Keratinocyte (primary cell): ENCODE measurements at regions not wholly inside any gene's neighbourhood (a gene's known extent, or its start where the extent isn't known, plus 50 kb on each side); places are given as distances from the start of the nearest gene placed in this dataset.

Source experiments
- DNase-seq: peaks from one replicate; pipeline ENCODE4 v3.0.0-alpha.2; 2011; ENCODE audit warnings: low read depth, missing footprints, low spot score
- FAIRE-seq: peaks from 2 replicates; lab custom pipeline; 2011; peaks lifted over from hg19 to GRCh38; lab: Jason Lieb, UNC
- H2AFZ ChIP-seq: 2 replicates; pipeline ENCODE4 v1.6.0; 2012; ENCODE audit warnings: low read length, control low read depth, inconsistent platforms; ENCODE audit not compliant: control insufficient read depth
- H3K27ac ChIP-seq: 2 replicates; pipeline ENCODE4 v1.5.1; 2011; ENCODE audit warnings: low read length; ENCODE audit not compliant: control insufficient read depth, insufficient read depth
- H3K27me3 ChIP-seq: 3 replicates; pipeline ENCODE4 v1.6.0; 2011; ENCODE audit warnings: low read length; ENCODE audit not compliant: control insufficient read depth, insufficient read depth; ENCODE audit errors: extremely low read depth
- H3K36me3 ChIP-seq, 2 experiments: 2 replicates in 1 of 2; 3 replicates in 1 of 2; pipeline ENCODE4 v1.5.1; 2011; ENCODE audit warnings: low read length in 2 of 2, mild to moderate bottlenecking in 1 of 2; ENCODE audit not compliant: control insufficient read depth in 2 of 2, insufficient read depth in 2 of 2; ENCODE audit errors: extremely low read depth in 1 of 2
- H3K4me1 ChIP-seq: 3 replicates; pipeline ENCODE4 v1.5.1; 2011; ENCODE audit warnings: low read length; ENCODE audit not compliant: control insufficient read depth, insufficient read depth; ENCODE audit errors: extremely low read depth
- H3K4me2 ChIP-seq: 3 replicates; pipeline ENCODE4 v1.6.0; 2011; ENCODE audit warnings: low read depth, low read length; ENCODE audit not compliant: control insufficient read depth, insufficient read depth; ENCODE audit errors: extremely low read depth
- H3K4me3 ChIP-seq, 3 experiments: fragments of 200-600 bp in 1 of 3; sonication (generic) in 1 of 3; 2 replicates in 2 of 3; 3 replicates in 1 of 3; pipeline ENCODE4 v1.5.1; 2011 to 2016; ENCODE audit warnings: low read length in 3 of 3, mild to moderate bottlenecking in 3 of 3, control low read depth in 2 of 3, inconsistent platforms in 1 of 3, low read depth in 1 of 3, mixed read lengths in 1 of 3, mixed run types in 1 of 3, moderate library complexity in 1 of 3; ENCODE audit not compliant: control insufficient read depth in 2 of 3, insufficient read depth in 2 of 3; ENCODE audit errors: extremely low read depth in 1 of 3
- H3K79me2 ChIP-seq: 2 replicates; pipeline ENCODE4 v1.6.0; 2012; ENCODE audit warnings: low read length; ENCODE audit not compliant: control insufficient read depth, insufficient read depth
- H3K9ac ChIP-seq: 3 replicates; pipeline ENCODE4 v1.6.0; 2011; ENCODE audit warnings: low read length; ENCODE audit not compliant: control insufficient read depth, insufficient read depth; ENCODE audit errors: extremely low read depth
- H3K9me1 ChIP-seq: 3 replicates; pipeline ENCODE4 v1.6.0; 2011; ENCODE audit warnings: low read length; ENCODE audit not compliant: control insufficient read depth, insufficient read depth; ENCODE audit errors: extremely low read depth
- H3K9me3 ChIP-seq: 2 replicates; pipeline ENCODE4 v1.5.1; 2012; ENCODE audit warnings: low read depth, low read length; ENCODE audit not compliant: control insufficient read depth
- H4K20me1 ChIP-seq: 3 replicates; pipeline ENCODE4 v1.6.0; 2011; ENCODE audit warnings: low read length; ENCODE audit not compliant: control insufficient read depth, insufficient read depth; ENCODE audit errors: extremely low read depth
- EZH2 ChIP-seq: IDR thresholded peaks from one replicate; pipeline ENCODE4 v1.6.1; 2012; ENCODE audit warnings: inconsistent platforms, mild to moderate bottlenecking, low read length, moderate library complexity
- dilution Hi-C: fragments of 300-500 bp; cut with MboI; formaldehyde crosslinking; loops from one replicate; pipeline ENCODE4 v1.7.0; 2020; ENCODE audit warnings: low sequenced_read_pairs; ENCODE audit not compliant: extremely low pct_ligation_motif_present
- TF ChIP-seq, protein P1 (sequence below), 3 experiments: IDR thresholded peaks in 1 of 3; conservative IDR thresholded peaks in 1 of 3; optimal IDR thresholded peaks in 1 of 3; 2 replicates in 2 of 3; 3 replicates in 1 of 3; pipeline versions ENCODE3 to v1.5.1; 2011; ENCODE audit warnings: low read length in 3 of 3, mild to moderate bottlenecking in 3 of 3, moderate library complexity in 2 of 3, control low read depth in 1 of 3, inconsistent platforms in 1 of 3; ENCODE audit not compliant: insufficient read depth in 2 of 3; ENCODE audit errors: extremely low read depth in 1 of 3

- Histone ChIP-seq H3K27me3 (no peaks in the 10 kb centered on the region), H2AFZ (no peak overlapping the region), H4K20me1 (no peaks in the 10 kb centered on the region), H3K9me3 (no peaks in the 10 kb centered on the region), H3K4me1 (no peaks in the 10 kb centered on the region), H3K9me1 (no peaks in the 10 kb centered on the region), H3K36me3 (no peaks in the 10 kb centered on the region), H3K4me3 (no peak overlapping the region), H3K4me2 (no peak overlapping the region), H3K9ac (no peak overlapping the region), H3K27ac (no peak overlapping the region), H3K79me2 (no peaks in the 10 kb centered on the region)
- FAIRE-seq: no peak
- no peak for TF ChIP-seq EZH2
- TF ChIP-seq, protein P1, sequence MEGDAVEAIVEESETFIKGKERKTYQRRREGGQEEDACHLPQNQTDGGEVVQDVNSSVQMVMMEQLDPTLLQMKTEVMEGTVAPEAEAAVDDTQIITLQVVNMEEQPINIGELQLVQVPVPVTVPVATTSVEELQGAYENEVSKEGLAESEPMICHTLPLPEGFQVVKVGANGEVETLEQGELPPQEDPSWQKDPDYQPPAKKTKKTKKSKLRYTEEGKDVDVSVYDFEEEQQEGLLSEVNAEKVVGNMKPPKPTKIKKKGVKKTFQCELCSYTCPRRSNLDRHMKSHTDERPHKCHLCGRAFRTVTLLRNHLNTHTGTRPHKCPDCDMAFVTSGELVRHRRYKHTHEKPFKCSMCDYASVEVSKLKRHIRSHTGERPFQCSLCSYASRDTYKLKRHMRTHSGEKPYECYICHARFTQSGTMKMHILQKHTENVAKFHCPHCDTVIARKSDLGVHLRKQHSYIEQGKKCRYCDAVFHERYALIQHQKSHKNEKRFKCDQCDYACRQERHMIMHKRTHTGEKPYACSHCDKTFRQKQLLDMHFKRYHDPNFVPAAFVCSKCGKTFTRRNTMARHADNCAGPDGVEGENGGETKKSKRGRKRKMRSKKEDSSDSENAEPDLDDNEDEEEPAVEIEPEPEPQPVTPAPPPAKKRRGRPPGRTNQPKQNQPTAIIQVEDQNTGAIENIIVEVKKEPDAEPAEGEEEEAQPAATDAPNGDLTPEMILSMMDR (optimal IDR thresholded peaks at IDR 0.05 in 1 of 3, IDR thresholded peaks at IDR 0.05 in 1 of 3, conservative IDR thresholded peaks at IDR 0.05 in 1 of 3; ENCODE audit: extremely low read depth in 1 of 3, insufficient read depth in 2 of 3, low read length in 3 of 3): no peak
- dilution Hi-C loops: no loop called here
- no peak for DNase-seq
Observed at GRCh38 chr12:105554856-105555255, 224.4 kb downstream of the C12orf75 start.

DNA sequence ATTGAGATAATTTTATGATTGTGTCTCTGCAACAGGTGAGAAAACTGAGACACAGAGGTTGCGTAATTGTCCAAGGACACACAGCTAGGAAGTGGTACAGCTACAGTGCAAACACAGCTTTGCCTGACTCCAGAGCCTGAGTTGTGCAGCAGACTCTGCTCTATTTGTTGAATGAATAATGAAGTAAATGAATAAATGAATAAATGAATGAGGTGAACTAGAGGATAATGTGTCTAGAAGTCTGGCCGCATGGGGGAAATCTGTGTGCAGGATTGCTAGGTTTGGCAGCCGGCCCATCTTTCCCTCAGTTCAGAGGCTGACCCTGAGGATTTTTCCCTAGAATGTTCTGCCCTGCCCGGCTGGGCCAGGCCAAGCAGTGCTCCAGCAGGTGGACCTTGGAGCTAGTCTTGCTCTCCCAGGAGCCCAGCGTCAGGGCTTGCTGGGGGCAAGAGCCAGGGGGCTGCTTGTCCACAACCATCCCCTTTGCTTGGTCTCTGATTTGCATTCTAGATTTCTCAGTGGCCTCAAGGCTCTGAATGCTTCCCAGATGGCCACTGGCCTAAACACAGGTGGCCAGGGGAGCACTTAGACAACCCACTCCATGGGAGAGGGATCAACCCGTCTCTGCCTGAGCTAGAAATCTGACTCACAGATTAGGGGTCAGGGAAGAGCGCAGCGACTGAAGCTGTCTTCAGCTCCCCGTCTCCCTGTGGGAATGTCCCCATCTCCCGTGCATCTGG is 225.2 kb downstream of the C12orf75 start:
- Histone ChIP-seq H3K27ac (no peak overlapping the region), H3K4me1 (no peaks in the 10 kb centered on the region), H3K79me2 (no peaks in the 10 kb centered on the region), H3K36me3 (no peaks in the 10 kb centered on the region), H4K20me1 (no peaks in the 10 kb centered on the region), H2AFZ (no peak overlapping the region), H3K4me2 (no peak overlapping the region), H3K9ac (no peak overlapping the region), H3K27me3 (no peaks in the 10 kb centered on the region), H3K9me1 (no peaks in the 10 kb centered on the region), H3K4me3 (no peak overlapping the region), H3K9me3 (no peaks in the 10 kb centered on the region)
- DNase-seq (no peak), FAIRE-seq (no peak)
- no peak for TF ChIP-seq EZH2
- TF ChIP-seq, protein P1 (optimal IDR thresholded peaks at IDR 0.05 in 1 of 3, IDR thresholded peaks at IDR 0.05 in 1 of 3, conservative IDR thresholded peaks at IDR 0.05 in 1 of 3; ENCODE audit: extremely low read depth in 1 of 3, insufficient read depth in 2 of 3, low read length in 3 of 3): no peak
- dilution Hi-C loops: no loop called here
